IMR-90 (cell line): ENCODE measurements at regions not wholly inside any gene's neighbourhood (a gene's known extent, or its start where the extent isn't known, plus 50 kb on each side); places are given as distances from the start of the nearest gene placed in this dataset.

Experiments
- ATAC-seq: fragments of 200-7000 bp; cut with Tn5 transposase; 2 replicates; pipeline ENCODE4 v1.9.1; 2020; ENCODE audit warnings: low read depth, mild to moderate bottlenecking, moderate library complexity
- BruUV-seq: library from RNA; stranded (reverse); fragments of 400-500 nt; replicated peaks from 2 replicates; lab custom pipeline; 2021; lab: Mats Ljungman, UMichigan
- CTCF ChIA-PET: fragments of 300-600 bp; formaldehyde crosslinking; extraction: SDS; loops from one replicate; lab custom pipeline; 2021; ENCODE audit warnings: antibody characterized with exemption; lab: Yijun Ruan, JAX
- POLR2A ChIA-PET: fragments of 300-600 bp; sonication (Branson Sonifier 250); formaldehyde crosslinking; loops from one replicate; lab custom pipeline; 2022; ENCODE audit warnings: antibody characterized with exemption; ENCODE audit not compliant: unreplicated experiment; lab: Charles Lee
- DNase-seq: peaks from one replicate; pipeline ENCODE4 v3.0.0; 2013
- H2AFZ ChIP-seq: replicated peaks from 2 replicates; pipeline ENCODE3; 2013; ENCODE audit warnings: low read length, mild to moderate bottlenecking; ENCODE audit not compliant: poor library complexity
- H2AK5ac ChIP-seq: 2 replicates; pipeline ENCODE4 v1.6.1; 2013; ENCODE audit warnings: low read depth, low read length, inconsistent platforms
- H2AK9ac ChIP-seq: replicated peaks from 2 replicates; pipeline ENCODE3; 2013; ENCODE audit warnings: mild to moderate bottlenecking, low read depth, low read length, moderate library complexity; ENCODE audit not compliant: poor library complexity
- H2BK120ac ChIP-seq: 2 replicates; pipeline ENCODE4 v1.6.1; 2013; ENCODE audit warnings: low read depth, low read length, inconsistent platforms
- H2BK15ac ChIP-seq: 3 replicates; pipeline ENCODE4 v1.6.1; 2013; ENCODE audit warnings: low read depth, low read length, inconsistent platforms
- H2BK20ac ChIP-seq: 2 replicates; pipeline ENCODE4 v1.6.1; 2013; ENCODE audit warnings: low read depth, mild to moderate bottlenecking, inconsistent platforms, low read length, moderate library complexity
- H2BK5ac ChIP-seq: 2 replicates; pipeline ENCODE4 v1.6.1; 2013; ENCODE audit warnings: mild to moderate bottlenecking, low read depth, low read length, inconsistent platforms; ENCODE audit not compliant: poor library complexity, severe bottlenecking
- H3K14ac ChIP-seq: replicated peaks from 2 replicates; pipeline ENCODE4 v1.6.1; 2013; ENCODE audit warnings: low read depth, low read length, inconsistent platforms
- H3K18ac ChIP-seq: 2 replicates; pipeline ENCODE4 v1.6.1; 2013; ENCODE audit warnings: low read depth, low read length, control low read depth
- H3K23ac ChIP-seq: 2 replicates; pipeline ENCODE4 v1.6.1; 2013; ENCODE audit warnings: low read depth, low read length, inconsistent platforms
- H3K27ac ChIP-seq: 2 replicates; pipeline ENCODE4 v1.5.1; 2013; ENCODE audit warnings: mild to moderate bottlenecking, control low read depth, low read length; ENCODE audit not compliant: insufficient read depth
- H3K27me3 ChIP-seq: 2 replicates; pipeline ENCODE4 v1.6.1; 2013; ENCODE audit warnings: low read length; ENCODE audit not compliant: control insufficient read depth, insufficient read depth
- H3K36me3 ChIP-seq: 2 replicates; pipeline ENCODE4 v1.6.1; 2013; ENCODE audit warnings: low read length, mixed read lengths; ENCODE audit not compliant: control insufficient read depth, insufficient read depth
- H3K4ac ChIP-seq: 2 replicates; pipeline ENCODE4 v1.6.1; 2013; ENCODE audit warnings: low read depth, low read length, inconsistent platforms
- H3K4me1 ChIP-seq: 2 replicates; pipeline ENCODE4 v1.6.1; 2013; ENCODE audit warnings: low read length, mixed read lengths; ENCODE audit not compliant: control insufficient read depth, insufficient read depth
- H3K4me2 ChIP-seq: 2 replicates; pipeline ENCODE4 v1.6.1; 2013; ENCODE audit warnings: low read depth, mild to moderate bottlenecking, control low read depth, low read length, moderate library complexity
- H3K4me3 ChIP-seq: 2 replicates; pipeline ENCODE4 v1.5.1; 2013; ENCODE audit warnings: low read depth, mild to moderate bottlenecking, control low read depth, low read length, moderate library complexity; ENCODE audit not compliant: insufficient read depth
- H3K56ac ChIP-seq: 2 replicates; pipeline ENCODE4 v1.6.1; 2013; ENCODE audit warnings: low read length, inconsistent platforms; ENCODE audit not compliant: insufficient read depth; ENCODE audit errors: extremely low read depth
- H3K79me1 ChIP-seq, 2 experiments: 2 replicates each; pipeline ENCODE4 v1.6.1; 2013; ENCODE audit warnings: low read length in 2 of 2, inconsistent platforms in 1 of 2, low read depth in 1 of 2
- H3K9ac ChIP-seq: 2 replicates; pipeline ENCODE4 v1.6.1; 2013; ENCODE audit warnings: low read depth, low read length, control low read depth
- H3K9me1 ChIP-seq: 2 replicates; pipeline ENCODE4 v1.6.1; 2013; ENCODE audit warnings: low read length, inconsistent platforms; ENCODE audit not compliant: insufficient read depth
- H3K9me3 ChIP-seq: 2 replicates; pipeline ENCODE4 v1.6.1; 2013; ENCODE audit warnings: low read length; ENCODE audit not compliant: control insufficient read depth, insufficient read depth
- H4K20me1 ChIP-seq: 2 replicates; pipeline ENCODE4 v1.6.1; 2013; ENCODE audit warnings: low read length, inconsistent platforms; ENCODE audit not compliant: insufficient read depth
- H4K5ac ChIP-seq: 2 replicates; pipeline ENCODE4 v1.6.1; 2013; ENCODE audit warnings: mild to moderate bottlenecking, low read depth, low read length, control low read depth
- H4K8ac ChIP-seq, 2 experiments: 2 replicates each; pipeline ENCODE4 v1.6.1; 2013; ENCODE audit warnings: low read depth in 2 of 2, low read length in 2 of 2, control low read depth in 1 of 2, inconsistent platforms in 1 of 2
- H4K91ac ChIP-seq: 2 replicates; pipeline ENCODE4 v1.6.1; 2013; ENCODE audit warnings: low read depth, low read length, inconsistent platforms; ENCODE audit not compliant: insufficient read depth
- BHLHE40 ChIP-seq: fragments of 150-350 bp; IDR thresholded peaks from 2 replicates; pipeline ENCODE4 v1.6.1; 2016; ENCODE audit warnings: mild to moderate bottlenecking, low read depth, low read length
- CEBPB ChIP-seq: IDR thresholded peaks from 2 replicates; pipeline ENCODE4 v1.6.1; 2012; ENCODE audit warnings: low read depth, low read length, improper control_type of control experiment
- CHD1 ChIP-seq: IDR thresholded peaks from 2 replicates; pipeline ENCODE4 v1.6.1; 2012; ENCODE audit warnings: low read depth, low read length, improper control_type of control experiment
- CTCF ChIP-seq: conservative IDR thresholded peaks from 2 replicates; pipeline ENCODE4 v1.5.1; 2012; ENCODE audit warnings: mild to moderate bottlenecking, low read depth, low read length, improper control_type of control experiment
- ELK1 ChIP-seq: fragments of 150-350 bp; IDR thresholded peaks from 2 replicates; pipeline ENCODE4 v1.6.1; 2016; ENCODE audit warnings: low read depth, mild to moderate bottlenecking, low read length, moderate library complexity, borderline replicate concordance
- FOS ChIP-seq: fragments of 150-350 bp; IDR thresholded peaks from 2 replicates; pipeline ENCODE4 v1.6.1; 2016; ENCODE audit warnings: low read depth, low read length
- MAFK ChIP-seq: IDR thresholded peaks from 2 replicates; pipeline ENCODE4 v1.6.1; 2012; ENCODE audit warnings: low read depth, low read length, improper control_type of control experiment
- MAZ ChIP-seq: IDR thresholded peaks from 2 replicates; pipeline ENCODE4 v1.6.1; 2012; ENCODE audit warnings: low read depth, mild to moderate bottlenecking, low read length, improper control_type of control experiment, moderate library complexity, borderline replicate concordance
- MXI1 ChIP-seq: IDR thresholded peaks from 2 replicates; pipeline ENCODE4 v1.6.1; 2012; ENCODE audit warnings: low read depth, mild to moderate bottlenecking, low read length, moderate library complexity, borderline replicate concordance
- NFE2L2 ChIP-seq: fragments of 150-350 bp; IDR thresholded peaks from 2 replicates; pipeline ENCODE4 v1.6.1; 2016; ENCODE audit warnings: low read depth, mild to moderate bottlenecking, low read length
- POLR2A ChIP-seq: IDR thresholded peaks from 2 replicates; pipeline ENCODE4 v1.6.1; 2012; ENCODE audit warnings: mild to moderate bottlenecking, low read depth, low read length
- RAD21 ChIP-seq: IDR thresholded peaks from 2 replicates; pipeline ENCODE4 v1.6.1; 2012; ENCODE audit warnings: low read length, improper control_type of control experiment
- RCOR1 ChIP-seq: IDR thresholded peaks from 2 replicates; pipeline ENCODE4 v1.6.1; 2012; ENCODE audit warnings: mild to moderate bottlenecking, low read length, improper control_type of control experiment; ENCODE audit not compliant: insufficient replicate concordance
- RFX5 ChIP-seq: IDR thresholded peaks from 2 replicates; pipeline ENCODE4 v1.8.0; 2012; ENCODE audit warnings: low read depth, mild to moderate bottlenecking, low read length, moderate library complexity
- SMC3 ChIP-seq: fragments of 150-350 bp; IDR thresholded peaks from 2 replicates; pipeline ENCODE4 v1.6.1; 2016; ENCODE audit warnings: low read depth, mild to moderate bottlenecking, antibody characterized with exemption, low read length, moderate library complexity
- USF2 ChIP-seq: fragments of 150-350 bp; IDR thresholded peaks from 2 replicates; pipeline ENCODE4 v1.6.1; 2017; ENCODE audit warnings: mild to moderate bottlenecking, antibody characterized with exemption, low read length, low read depth
- WGBS, 2 experiments: methylation state at CpG; one replicate each; pipeline versions ENCODE4 v1.1.5 to v1.1.7; 2013; ENCODE audit warnings: missing lambda C conversion rate in 2 of 2; ENCODE audit not compliant: insufficient read length in 1 of 2; ENCODE audit errors: extremely low coverage in 2 of 2; 5-methylcytosine and 5-hydroxymethylcytosine counted together
- dilution Hi-C: fragments of 300-500 bp; cut with HindIII; formaldehyde crosslinking; loops from one replicate; pipeline ENCODE4 v1.14.3; 2018; ENCODE audit warnings: low sequenced_read_pairs; ENCODE audit not compliant: unreplicated experiment
- in situ Hi-C: fragments of 300-500 bp; cut with MboI; formaldehyde crosslinking; loops from 3 replicates; pipeline ENCODE4 v1.14.3; 2019; ENCODE audit warnings: low sequenced_read_pairs, inconsistent platforms, mixed read lengths
- intact Hi-C: fragments of 100-400 bp; cut with micrococcal nuclease; formaldehyde crosslinking; loops from 2 replicates; pipeline ENCODE4 v1.10.0; 2022

GRCh38 chr6:145148776-145149175, 586.5 kb downstream of the EPM2A start:
- H3K9ac ChIP-seq = no peak overlapping the region
- H3K36me3 ChIP-seq = no peaks in the 10 kb centered on the region
- H2BK20ac ChIP-seq = no peak overlapping the region
- no CpG with 5 or more reads among the region's 2 CpGs for WGBS, 2 experiments
- H3K4ac ChIP-seq = no peak overlapping the region
- 0 out of 2 replicates have a peak, but pooled peaks cover 3% of the 10 kb centered on the region for H3K4me1 ChIP-seq
- H3K14ac ChIP-seq = no peak overlapping the region
- intact Hi-C loops (no loop called here), dilution Hi-C loops (no loop called here), in situ Hi-C loops (no loop called here)
- H3K9me1 ChIP-seq = no peaks in the 10 kb centered on the region
- no peak overlapping the region for H3K18ac ChIP-seq
- H3K4me2 ChIP-seq = no peak overlapping the region
- no peaks in the 10 kb centered on the region for H3K79me1 ChIP-seq
- ChIA-PET CTCF (no interaction called here), POLR2A (no interaction called here)
- DNase-seq (no peak), ATAC-seq (no peak)
- no peak overlapping the region for H2BK120ac ChIP-seq
- H3K4me3 ChIP-seq = no peak overlapping the region
- no peak overlapping the region for H2AFZ ChIP-seq
- no peak overlapping the region for H2BK5ac ChIP-seq
- no peak overlapping the region for H4K8ac ChIP-seq
- BruUV-seq = no TSS peak
- no peak overlapping the region for H3K56ac ChIP-seq
- no peak overlapping the region for H4K91ac ChIP-seq
- no peak overlapping the region for H2AK5ac ChIP-seq
- no peak overlapping the region for H3K23ac ChIP-seq
- no peak overlapping the region for H4K5ac ChIP-seq
- H3K9me3 ChIP-seq = no peaks in the 10 kb centered on the region
- no peak overlapping the region for H3K27ac ChIP-seq
- no peaks in the 10 kb centered on the region for H4K20me1 ChIP-seq
- no peak overlapping the region for H2AK9ac ChIP-seq
- no peak overlapping the region for H2BK15ac ChIP-seq
- no peak for TF ChIP-seq MXI1
- TF ChIP-seq NFE2L2 = no peak
- no peak for TF ChIP-seq POLR2A
- TF ChIP-seq USF2 = no peak
- no peak for TF ChIP-seq FOS
- TF ChIP-seq CTCF = no peak
- no peak for TF ChIP-seq RCOR1
- no peak for TF ChIP-seq MAFK
- TF ChIP-seq CEBPB = no peak
- no peak for TF ChIP-seq CHD1
- TF ChIP-seq BHLHE40 = no peak
- no peak for TF ChIP-seq RAD21
- TF ChIP-seq ELK1 = no peak
- TF ChIP-seq SMC3 = no peak
- TF ChIP-seq RFX5 = no peak
- TF ChIP-seq MAZ = no peak
- H3K27me3 ChIP-seq = no peaks in the 10 kb centered on the region
